Aorta (tissue), 5 donors: ENCODE measurements at regions not wholly inside any gene's neighbourhood (a gene's known extent, or its start where the extent isn't known, plus 50 kb on each side); places are given as distances from the start of the nearest gene placed in this dataset.

Experiments used
- ATAC-seq: fragments of 200-7000 bp; cut with Tn5 transposase; one replicate; pipeline ENCODE4 v1.9.1; 2022; ENCODE audit warnings: moderate library complexity; ENCODE audit not compliant: low FRiP score
- DNase-seq, 2 donors: peaks; one replicate each; pipeline ENCODE4 v3.0.0-alpha.2; 2020
- H3K27ac ChIP-seq, 2 donors: one replicate each; pipeline ENCODE4 v1.5.1; 2013; ENCODE audit warnings: low read length in 2 of 2, mild to moderate bottlenecking in 2 of 2, moderate library complexity in 2 of 2, control low read depth in 1 of 2, inconsistent platforms in 1 of 2, low read depth in 1 of 2
- H3K27me3 ChIP-seq, 2 donors: one replicate each; pipeline ENCODE4 v1.6.1; 2013; ENCODE audit warnings: control low read depth in 1 of 2, low read length in 1 of 2, mild to moderate bottlenecking in 1 of 2, moderate library complexity in 1 of 2; ENCODE audit not compliant: insufficient read depth in 2 of 2, control insufficient read depth in 1 of 2
- H3K36me3 ChIP-seq, 2 donors: one replicate each; pipeline ENCODE4 v1.6.1; 2013; ENCODE audit warnings: control low read depth in 1 of 2, low read length in 1 of 2, mild to moderate bottlenecking in 1 of 2; ENCODE audit not compliant: insufficient read depth in 2 of 2, control insufficient read depth in 1 of 2
- H3K4me1 ChIP-seq, 2 donors: one replicate each; pipeline ENCODE4 v1.6.1; 2013; ENCODE audit warnings: low read length in 2 of 2, control low read depth in 1 of 2, mild to moderate bottlenecking in 1 of 2, moderate library complexity in 1 of 2; ENCODE audit not compliant: insufficient read depth in 2 of 2, control insufficient read depth in 1 of 2
- H3K4me3 ChIP-seq, 2 donors: one replicate each; pipeline ENCODE4 v1.5.1; 2013; ENCODE audit warnings: low read length in 2 of 2, control low read depth in 1 of 2, mild to moderate bottlenecking in 1 of 2
- H3K9me3 ChIP-seq: one replicate; pipeline ENCODE4 v1.6.1; 2013; ENCODE audit warnings: mild to moderate bottlenecking, low read length; ENCODE audit not compliant: control insufficient read depth
- WGBS, 2 donors: extraction: QIAGEN DNeasy Blood & Tissue Kit; methylation state at CpG; one replicate each; pipeline ENCODE4 v1.1.7; 2013; 5-methylcytosine and 5-hydroxymethylcytosine counted together
- intact Hi-C, 2 donors: fragments of 100-400 bp; cut with DNase I; formaldehyde crosslinking; loops; one replicate each; pipeline versions ENCODE4 v1.14.2 to v1.15.0; 2022
- donor health status: healthy with polysubstance abuse.
- donor health status: Bipolar disorder and iron deficiency.
- donor health status: DM: no; HTN: no; CAD: no.
- donor health status: DM: no; HTN: no; CAD: no.
- donor health status: DM: yes; HTN: yes; CAD: no.

- intact Hi-C loops: no loop called here
These were observed 71.2 kb upstream of the STAC start for GRCh38 chr3:36309092-36309491.

DNA sequence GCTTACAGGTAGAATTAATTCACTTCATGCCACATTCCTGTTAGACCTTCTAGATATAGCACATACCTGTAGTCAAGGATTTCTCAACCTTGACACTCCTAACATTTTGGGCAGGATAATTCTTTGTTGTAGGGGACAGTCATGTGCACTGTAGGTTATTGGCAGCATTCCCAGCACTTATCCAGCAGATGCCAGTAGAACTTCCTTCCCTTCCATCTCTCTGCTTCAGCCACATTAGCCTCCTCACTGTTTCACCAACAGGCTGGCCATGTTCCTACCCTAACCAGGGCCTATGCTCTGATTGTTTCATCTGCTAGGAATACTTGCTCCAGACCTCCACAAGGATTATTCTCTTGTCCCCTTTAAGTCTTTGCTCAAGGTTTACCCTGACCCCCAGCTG, 68.0 kb upstream of the STAC start:
- intact Hi-C loops: no loop called here
- Histone ChIP-seq H3K9me3 (no peaks in the 10 kb centered on the region), H3K4me3 (no peak overlapping the region), H3K27me3 (no peaks in the 10 kb centered on the region), H3K36me3 (no peaks in the 10 kb centered on the region), H3K4me1 (no peaks in the 10 kb centered on the region), H3K27ac (no peak overlapping the region)
- DNase-seq (no peak), ATAC-seq (no peak)

More at GRCh38 chr3:36309092-36309491, 71.2 kb upstream of the STAC start:
- no peaks in the 10 kb centered on the region for H3K36me3 ChIP-seq
- 64 to 71% methylated on average over 1 of the region's 1 CpG for WGBS, 2 donors
- H3K4me3 ChIP-seq: no peak overlapping the region
- DNase-seq: no peak
- H3K27ac ChIP-seq: no peak overlapping the region
- H3K9me3 ChIP-seq: no peaks in the 10 kb centered on the region
- H3K4me1 ChIP-seq: no peaks in the 10 kb centered on the region
- H3K27me3 ChIP-seq: no peaks in the 10 kb centered on the region
- no peak for ATAC-seq

GRCh38 chr3:36317915-36318314, 62.4 kb upstream of the STAC start:
- WGBS, 2 donors: 61 to 76% methylated on average over 3 of the region's 3 CpGs
- no peak for ATAC-seq
- H3K27ac ChIP-seq: no peak overlapping the region

GRCh38 chr3:36318621-36319200, 61.6 kb upstream of the STAC start:
- intact Hi-C loops: no loop called here
- 50 to 55% methylated on average over 3 of the region's 3 CpGs for WGBS, 2 donors

More at GRCh38 chr3:36317915-36318314, 62.4 kb upstream of the STAC start:
- Histone ChIP-seq H3K27me3 (no peaks in the 10 kb centered on the region), H3K4me3 (no peak overlapping the region), H3K4me1 (no peaks in the 10 kb centered on the region), H3K9me3 (no peaks in the 10 kb centered on the region), H3K36me3 (no peaks in the 10 kb centered on the region)
- no peak for DNase-seq
- intact Hi-C loops: no loop called here

GRCh38 chr3:36319680-36320079, 60.6 kb upstream of the STAC start:
- Histone ChIP-seq H3K9me3 (no peaks in the 10 kb centered on the region), H3K36me3 (no peaks in the 10 kb centered on the region), H3K27ac (no peak overlapping the region), H3K4me1 (no peaks in the 10 kb centered on the region), H3K27me3 (no peaks in the 10 kb centered on the region), H3K4me3 (no peak overlapping the region)
- no peak for DNase-seq
- no peak for ATAC-seq
- intact Hi-C loops: no loop called here
- 61 to 77% methylated on average over 1 of the region's 1 CpG for WGBS, 2 donors

More at GRCh38 chr3:36318621-36319200, 61.6 kb upstream of the STAC start:
- no peaks in the 10 kb centered on the region for H3K9me3 ChIP-seq
- ATAC-seq (peak; percentile 33), DNase-seq (no peak)
- no peaks in the 10 kb centered on the region for H3K36me3 ChIP-seq
- no peak overlapping the region for H3K27ac ChIP-seq
- H3K4me3 ChIP-seq: no peak overlapping the region
- H3K27me3 ChIP-seq: no peaks in the 10 kb centered on the region
- H3K4me1 ChIP-seq: no peaks in the 10 kb centered on the region
